SK-N-SH (cell line): ENCODE measurements at regions not wholly inside any gene's neighbourhood (a gene's known extent, or its start where the extent isn't known, plus 50 kb on each side); places are given as distances from the start of the nearest gene placed in this dataset.
"Not testable (repeated sequence)": the region's sequence is repeated elsewhere in the genome, so short reads cannot be mapped to it uniquely, and the experiment has no call there.

Experiments used
- CTCF ChIP-seq: fragments of 200-600 bp; sonication (generic); IDR thresholded peaks from 2 replicates; pipeline ENCODE4 v1.6.1; 2017; ENCODE audit warnings: antibody characterized with exemption, mild to moderate bottlenecking, moderate library complexity
- EZH2phosphoT487 ChIP-seq: fragments of 200-600 bp; sonication (generic); IDR thresholded peaks from 2 replicates; pipeline ENCODE4 v1.6.1; 2017; ENCODE audit warnings: low read depth, mixed run types, mild to moderate bottlenecking, antibody characterized with exemption, moderate library complexity, borderline replicate concordance
- JUND ChIP-seq: IDR thresholded peaks from 2 replicates; pipeline ENCODE4 v1.4.0; 2012
- POLR2AphosphoS5 ChIP-seq: IDR thresholded peaks from 2 replicates; pipeline ENCODE4 v1.6.1; 2012; ENCODE audit warnings: low read depth, low read length
- RFX5 ChIP-seq: IDR thresholded peaks from 2 replicates; pipeline ENCODE4 v1.6.1; 2012; ENCODE audit warnings: mild to moderate bottlenecking, improper control_type of control experiment, low read length
- ZBTB33 ChIP-seq: IDR thresholded peaks from 2 replicates; pipeline ENCODE4 v1.4.0; 2012; ENCODE audit warnings: low read depth, borderline replicate concordance

GRCh38 chr13:54132720-54133119 lies 1104.1 kb downstream of the OLFM4 start:
- not testable (repeated sequence) for TF ChIP-seq EZH2phosphoT487, CTCF, RFX5, JUND, POLR2AphosphoS5, ZBTB33
